ENCODE measurements at regions not wholly inside any gene's neighbourhood (a gene's known extent, or its start where the extent isn't known, plus 50 kb on each side); places are given as distances from the start of the nearest gene placed in this dataset.

GRCh38 chr15:20358779-20359414 is 182.7 kb downstream of the GOLGA6L6 start:
- intact Hi-C loops (cut with DNase I, micrococcal nuclease): no loop called here
- ATAC-seq: peak; percentile 4
- DNase-seq: peak in 1 of 3 donors; percentile 64
- H3K9me3 ChIP-seq: peaks cover 69% of the 10 kb centered on the region
- TF ChIP-seq, protein P1, sequence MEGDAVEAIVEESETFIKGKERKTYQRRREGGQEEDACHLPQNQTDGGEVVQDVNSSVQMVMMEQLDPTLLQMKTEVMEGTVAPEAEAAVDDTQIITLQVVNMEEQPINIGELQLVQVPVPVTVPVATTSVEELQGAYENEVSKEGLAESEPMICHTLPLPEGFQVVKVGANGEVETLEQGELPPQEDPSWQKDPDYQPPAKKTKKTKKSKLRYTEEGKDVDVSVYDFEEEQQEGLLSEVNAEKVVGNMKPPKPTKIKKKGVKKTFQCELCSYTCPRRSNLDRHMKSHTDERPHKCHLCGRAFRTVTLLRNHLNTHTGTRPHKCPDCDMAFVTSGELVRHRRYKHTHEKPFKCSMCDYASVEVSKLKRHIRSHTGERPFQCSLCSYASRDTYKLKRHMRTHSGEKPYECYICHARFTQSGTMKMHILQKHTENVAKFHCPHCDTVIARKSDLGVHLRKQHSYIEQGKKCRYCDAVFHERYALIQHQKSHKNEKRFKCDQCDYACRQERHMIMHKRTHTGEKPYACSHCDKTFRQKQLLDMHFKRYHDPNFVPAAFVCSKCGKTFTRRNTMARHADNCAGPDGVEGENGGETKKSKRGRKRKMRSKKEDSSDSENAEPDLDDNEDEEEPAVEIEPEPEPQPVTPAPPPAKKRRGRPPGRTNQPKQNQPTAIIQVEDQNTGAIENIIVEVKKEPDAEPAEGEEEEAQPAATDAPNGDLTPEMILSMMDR (IDR thresholded peaks at IDR 0.05): no peak
- no peak overlapping the region for H3K4me3 ChIP-seq
- H3K36me3 ChIP-seq (ENCODE audit: low read depth): no peaks in the 10 kb centered on the region
- no peaks in the 10 kb centered on the region for H3K4me1 ChIP-seq (ENCODE audit: low read depth)

DNA sequence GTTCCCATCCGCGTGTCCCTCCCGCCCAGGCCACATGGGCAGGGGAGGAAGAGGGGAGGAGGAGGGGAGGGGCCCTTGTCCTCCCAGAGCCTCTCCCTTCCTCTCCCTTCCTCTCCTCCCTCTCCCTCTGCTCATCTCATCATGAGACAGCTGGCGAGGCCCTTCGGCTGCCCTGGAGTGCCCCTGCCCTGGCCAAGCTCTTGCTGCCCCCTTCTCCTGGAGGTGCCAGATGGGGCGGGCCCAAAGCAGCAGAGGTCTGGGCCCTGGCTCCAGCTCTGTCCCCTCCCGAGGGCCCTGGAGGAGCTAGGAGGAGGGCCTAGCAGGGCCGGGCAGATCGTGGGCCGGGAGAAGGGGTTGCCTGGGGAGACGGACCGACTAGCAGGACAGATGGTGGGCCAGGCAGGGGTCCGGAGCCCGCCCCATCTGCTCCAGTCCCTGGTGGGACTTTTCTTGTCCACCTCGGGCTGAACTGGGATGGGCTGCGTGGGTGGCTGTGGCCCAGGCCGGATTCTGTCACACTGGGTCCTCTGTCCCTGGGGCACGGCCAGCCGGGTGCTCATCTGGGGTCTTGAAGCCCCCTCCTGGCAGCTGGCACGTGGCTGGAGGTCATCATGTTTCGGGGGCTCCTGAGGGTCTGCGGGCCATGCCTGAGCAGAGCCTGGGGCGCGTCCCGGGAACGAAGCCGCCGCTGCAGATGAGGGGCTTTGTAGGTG is 183.4 kb downstream of the GOLGA6L6 start:
- TF ChIP-seq, protein P1 (IDR thresholded peaks at IDR 0.05): no peak
- no peaks in the 10 kb centered on the region for H3K36me3 ChIP-seq (ENCODE audit: low read depth)
- ATAC-seq (peak; percentile 12), DNase-seq (peak in 2 of 3 donors; percentile 32 to 62)
- intact Hi-C loops (cut with DNase I, micrococcal nuclease): no loop called here
- peaks cover 68% of the 10 kb centered on the region for H3K9me3 ChIP-seq
- H3K4me1 ChIP-seq (ENCODE audit: low read depth): no peaks in the 10 kb centered on the region
- H3K4me3 ChIP-seq: no peak overlapping the region

DNA sequence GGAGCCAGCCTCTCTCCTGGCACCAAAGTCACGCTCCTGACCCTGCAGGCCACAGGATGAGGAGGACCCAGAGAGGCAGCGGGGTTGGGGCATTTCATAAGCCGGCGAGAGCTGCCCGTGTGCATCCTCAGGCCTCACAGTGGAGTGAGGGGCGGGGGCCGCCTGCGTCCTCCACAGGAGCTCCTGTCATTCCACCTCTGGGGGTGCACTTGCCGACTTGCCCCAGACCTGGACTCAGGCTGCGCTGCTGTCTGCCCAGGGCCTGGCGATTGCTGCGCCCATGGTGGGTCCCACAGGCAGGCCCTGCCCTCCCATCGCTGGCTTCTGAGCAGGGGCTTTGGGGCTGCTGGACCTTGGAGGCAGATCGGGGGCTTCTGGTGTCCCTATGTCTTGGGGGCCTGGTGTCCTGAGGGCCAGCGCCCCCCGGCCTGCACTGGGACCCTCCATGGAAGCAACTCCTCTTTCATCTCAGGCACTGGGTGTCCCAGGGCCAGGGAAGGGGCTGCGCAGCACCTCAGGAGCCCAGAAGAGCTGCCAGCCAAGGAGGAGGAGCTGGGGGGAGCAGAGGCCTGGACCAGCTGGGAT is 184.0 kb downstream of the GOLGA6L6 start:
- Histone ChIP-seq H3K4me1 (ENCODE audit: low read depth) (no peaks in the 10 kb centered on the region), H3K9me3 (peaks cover 72% of the 10 kb centered on the region), H3K36me3 (ENCODE audit: low read depth) (no peaks in the 10 kb centered on the region), H3K4me3 (no peak overlapping the region)
- intact Hi-C loops (cut with DNase I, micrococcal nuclease): no loop called here
- TF ChIP-seq, protein P1 (IDR thresholded peaks at IDR 0.05): no peak
- ATAC-seq (peak; percentile 7), DNase-seq (peak in 2 of 3 donors; percentile 39 to 63)

DNA sequence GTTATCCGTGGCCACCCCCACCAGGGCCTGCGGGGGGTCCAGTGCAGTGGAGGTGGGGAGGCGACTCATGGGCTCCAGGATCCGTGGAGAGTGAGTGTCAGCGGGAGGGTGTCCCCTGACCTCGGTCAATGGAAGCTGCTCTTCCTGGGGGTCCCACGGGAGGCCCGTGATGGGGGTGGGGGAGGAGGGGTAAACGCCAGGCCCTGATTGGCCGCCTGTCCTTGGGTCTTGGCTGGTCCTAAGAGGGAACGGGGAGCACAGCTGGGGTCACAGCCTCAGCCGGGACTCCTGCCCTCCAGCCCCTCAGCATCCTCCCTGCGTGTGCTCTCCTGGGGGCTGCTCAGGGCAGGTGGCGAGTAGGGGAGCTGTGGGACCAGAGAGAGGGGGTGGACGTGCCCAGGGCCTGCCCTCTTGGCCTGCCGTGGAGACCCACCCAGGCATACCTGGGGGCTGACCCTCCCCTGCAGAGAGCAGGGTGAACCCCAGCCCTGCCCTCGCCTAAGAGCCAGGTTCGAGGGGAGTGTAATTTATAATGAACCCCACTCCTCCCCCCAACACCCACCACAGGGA is 184.6 kb downstream of the GOLGA6L6 start:
- Histone ChIP-seq H3K9me3 (peaks cover 73% of the 10 kb centered on the region), H3K4me1 (ENCODE audit: low read depth) (no peaks in the 10 kb centered on the region), H3K36me3 (ENCODE audit: low read depth) (no peaks in the 10 kb centered on the region), H3K4me3 (no peak overlapping the region)
- TF ChIP-seq, protein P1 (IDR thresholded peaks at IDR 0.05): no peak
- peak in 2 of 3 donors; percentile 30 to 65 for DNase-seq
- peak; percentile 13 for ATAC-seq
- intact Hi-C loops (cut with DNase I, micrococcal nuclease): no loop called here

- ATAC-seq (peak; percentile 39), DNase-seq (peak; percentile 63 to 69 (median 65))
- Histone ChIP-seq H3K4me3 (no peak overlapping the region), H3K9me3 (peaks cover 73% of the 10 kb centered on the region), H3K36me3 (ENCODE audit: low read depth) (no peaks in the 10 kb centered on the region), H3K4me1 (ENCODE audit: low read depth) (no peaks in the 10 kb centered on the region)
- intact Hi-C loops (cut with DNase I, micrococcal nuclease): no loop called here
- TF ChIP-seq, protein P1 (IDR thresholded peaks at IDR 0.05): peak; percentile 64
These were observed 185.1 kb downstream of the GOLGA6L6 start for GRCh38 chr15:20356444-20356910.
